Islet of Langerhans (tissue), 1 donor: ENCODE measurements at regions not wholly inside any gene's neighbourhood (a gene's known extent, or its start where the extent isn't known, plus 50 kb on each side); places are given as distances from the start of the nearest gene placed in this dataset.

Experiments used
- FAIRE-seq: peaks from one replicate; lab custom pipeline; 2011; peaks lifted over from hg19 to GRCh38; lab: Jason Lieb, UNC

DNA sequence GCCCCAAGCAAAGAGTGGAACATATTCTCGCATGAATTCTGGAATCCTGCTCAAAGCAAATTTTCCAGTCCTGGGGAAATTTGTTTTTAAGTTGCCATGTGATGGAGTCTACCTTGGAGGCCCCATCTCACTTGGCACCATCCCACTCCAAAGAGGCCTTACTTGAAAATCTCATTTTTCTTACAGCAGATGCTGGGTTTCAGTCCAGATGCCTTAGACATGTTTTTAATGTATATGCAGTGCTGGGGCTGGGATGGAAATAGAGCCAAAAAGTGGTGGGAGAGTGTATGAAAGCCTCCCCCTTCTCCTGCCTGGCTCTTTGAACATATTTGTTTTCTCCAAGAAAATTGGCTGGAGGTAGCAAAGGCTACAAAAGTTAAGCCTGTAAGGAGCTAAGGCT is 493.7 kb downstream of the ENC1 start:
- no peak for FAIRE-seq

DNA sequence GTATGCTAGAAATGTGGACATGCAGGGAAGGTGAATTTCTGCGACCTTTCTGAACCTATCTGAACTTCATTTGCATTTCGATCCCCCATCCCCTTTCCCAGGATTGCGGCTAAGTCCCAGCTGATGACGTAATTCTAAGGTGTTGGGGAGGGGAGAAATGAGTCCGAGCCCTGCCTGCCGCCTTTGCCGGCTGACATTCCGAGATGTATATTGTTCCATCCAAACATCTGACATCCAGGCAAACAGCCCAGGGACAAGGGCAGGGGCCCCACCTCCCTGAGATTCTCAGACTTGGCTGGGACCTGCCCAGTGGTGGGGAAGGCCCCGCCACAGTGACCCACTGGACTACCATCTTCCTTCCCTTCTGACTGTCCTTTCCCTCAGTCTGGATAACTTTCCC is 494.6 kb downstream of the ENC1 start:
- no peak for FAIRE-seq

DNA sequence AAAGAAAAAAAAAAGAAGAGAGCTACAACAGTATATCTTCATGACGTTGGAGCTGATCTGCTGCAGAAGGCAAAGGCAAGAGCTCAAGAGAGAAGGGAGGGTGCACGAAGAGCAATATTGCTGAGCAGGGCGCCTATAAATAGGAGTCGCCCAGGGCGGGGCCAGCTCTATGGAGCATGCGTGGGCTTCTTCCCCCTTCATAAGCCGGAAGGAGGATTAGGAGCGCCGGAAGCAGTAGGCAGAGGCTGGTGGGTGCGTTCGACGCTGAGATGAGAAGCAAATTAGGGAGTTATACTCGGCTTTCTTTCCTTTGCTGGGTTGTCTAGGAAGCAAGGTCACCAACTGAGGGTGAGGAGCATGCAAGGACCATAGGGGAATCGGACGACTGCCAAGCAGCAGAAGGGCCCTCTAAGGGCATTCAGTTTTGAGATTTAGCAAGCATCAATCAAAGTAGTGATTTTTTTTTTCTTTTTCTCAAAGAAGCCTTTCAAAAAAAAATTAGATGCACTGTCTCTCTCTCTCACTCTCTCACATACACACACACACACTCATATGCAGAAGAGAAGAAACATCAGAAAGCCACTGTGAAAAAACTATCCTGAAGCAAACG is 496.7 kb downstream of the ENC1 start:
- FAIRE-seq = no peak

DNA sequence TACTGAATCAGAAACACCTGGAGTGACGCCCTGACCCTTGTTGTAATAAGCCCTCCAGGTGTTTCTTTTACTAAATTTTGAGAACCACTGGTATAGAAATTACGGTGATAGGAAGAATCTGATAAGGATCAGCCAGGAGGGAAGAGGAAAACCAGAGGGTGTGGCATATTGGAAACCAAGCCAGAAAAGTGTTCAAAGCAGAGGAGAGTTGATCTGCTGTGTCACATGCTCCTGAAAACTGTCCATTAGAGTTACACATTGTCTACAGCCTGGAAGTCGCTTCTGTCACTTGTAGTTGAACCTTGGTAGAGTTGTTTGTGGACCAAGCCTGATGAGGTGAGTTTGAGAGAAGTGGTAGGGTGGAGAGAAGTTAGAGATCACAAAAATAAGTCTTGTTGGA is 497.4 kb downstream of the ENC1 start:
- FAIRE-seq = no peak

DNA sequence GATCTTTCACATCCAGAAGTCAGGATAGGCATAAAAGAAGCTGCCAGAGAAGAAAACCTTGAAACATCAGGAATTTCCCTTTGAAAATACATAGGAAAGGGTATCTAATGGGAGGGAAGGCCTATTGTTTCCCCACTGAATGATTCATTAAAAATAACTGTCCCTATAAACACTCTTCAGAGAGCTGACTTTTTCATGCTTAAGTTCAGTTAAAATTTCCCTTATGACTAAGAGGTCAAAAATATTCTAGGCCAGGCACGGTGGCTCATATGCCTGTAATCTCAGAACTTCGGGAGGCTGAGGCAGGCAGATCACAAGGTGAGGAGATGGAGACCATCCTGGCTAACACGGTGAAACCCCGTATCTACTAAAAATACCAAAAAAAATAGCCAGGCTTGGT is 499.5 kb downstream of the ENC1 start:
- no peak for FAIRE-seq

DNA sequence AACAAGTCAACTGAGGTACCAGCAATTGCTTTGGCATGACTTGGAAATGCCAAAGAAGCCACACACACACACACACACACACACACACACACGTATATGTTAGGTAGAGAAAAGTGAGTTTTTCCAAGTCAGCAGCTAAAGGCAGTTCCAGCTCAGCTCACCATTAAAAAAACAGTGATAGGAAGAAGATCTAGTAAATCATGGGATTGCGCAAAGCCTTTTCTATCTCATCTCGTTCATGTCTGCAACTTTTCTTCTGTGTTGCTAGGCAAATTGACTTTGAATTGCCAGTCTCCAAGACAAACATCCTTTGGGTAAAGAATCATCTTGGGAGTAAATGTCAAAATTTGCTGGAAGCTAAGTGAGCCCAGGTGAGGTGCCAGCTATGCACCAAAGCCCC is 500.1 kb downstream of the ENC1 start:
- FAIRE-seq = no peak

DNA sequence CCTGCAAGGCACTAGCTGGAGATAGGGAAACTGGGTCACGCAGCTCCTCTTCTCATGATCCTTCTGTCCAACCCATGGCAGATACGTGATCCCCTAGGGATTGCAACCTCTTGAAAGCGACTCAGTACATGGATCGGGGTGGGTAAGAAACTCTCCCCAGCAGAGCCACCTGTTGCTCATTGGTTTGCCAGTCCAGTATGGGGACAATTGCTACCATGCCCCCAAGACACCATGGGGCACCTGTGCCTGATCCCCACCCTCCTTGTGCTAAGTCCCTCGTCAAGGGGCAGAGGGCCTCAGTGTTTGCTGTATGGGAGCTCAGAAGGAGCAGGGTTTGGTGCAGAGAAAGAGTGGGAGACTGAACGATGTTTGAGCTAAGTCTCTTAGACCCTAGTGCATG is 500.9 kb downstream of the ENC1 start:
- FAIRE-seq = no peak

DNA sequence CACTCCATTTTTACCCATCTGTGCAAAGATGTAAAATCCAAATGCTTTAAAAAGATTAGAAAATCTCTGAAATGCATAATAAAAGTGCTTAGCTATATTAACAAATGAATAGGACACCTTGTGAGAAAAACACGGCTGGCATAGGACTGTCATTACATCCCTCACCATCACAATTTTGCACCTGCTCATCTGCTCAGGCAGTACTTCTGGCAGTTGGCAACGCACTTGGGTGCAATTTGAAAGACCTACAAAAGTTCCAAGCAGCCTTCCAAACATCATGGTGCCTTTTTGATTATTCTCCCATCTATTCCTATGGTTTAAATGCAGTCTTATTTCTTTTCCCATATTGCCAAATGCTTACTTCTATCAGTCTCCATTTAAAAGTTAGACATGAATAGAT is 501.8 kb downstream of the ENC1 start:
- FAIRE-seq = no peak

DNA sequence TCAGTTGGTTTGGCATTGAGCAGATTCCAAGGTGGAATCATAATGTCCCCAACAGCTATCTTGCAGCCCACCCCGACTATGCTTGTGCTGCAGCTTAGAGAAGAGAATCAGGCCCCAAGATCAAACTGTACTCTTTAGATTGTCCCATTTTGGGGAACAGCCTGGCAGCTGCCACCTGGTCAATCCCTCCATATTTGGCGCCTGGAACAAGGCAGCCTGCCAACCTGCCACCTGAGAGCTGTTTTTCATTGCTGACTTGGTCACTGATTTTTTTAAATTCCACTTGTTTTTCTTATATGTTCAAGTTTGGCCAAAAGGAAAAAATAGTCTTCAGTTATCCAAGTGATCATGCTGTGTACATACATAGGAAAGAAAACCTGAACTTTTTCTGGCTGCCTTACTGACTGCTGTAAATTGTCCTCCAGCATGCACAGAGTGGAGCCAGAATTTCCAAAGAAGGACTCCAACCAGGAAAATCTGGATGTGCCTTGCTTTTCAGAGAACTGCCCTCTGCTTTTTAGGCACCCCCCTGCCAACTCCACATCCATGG is 504.2 kb downstream of the ENC1 start:
- FAIRE-seq = no peak

DNA sequence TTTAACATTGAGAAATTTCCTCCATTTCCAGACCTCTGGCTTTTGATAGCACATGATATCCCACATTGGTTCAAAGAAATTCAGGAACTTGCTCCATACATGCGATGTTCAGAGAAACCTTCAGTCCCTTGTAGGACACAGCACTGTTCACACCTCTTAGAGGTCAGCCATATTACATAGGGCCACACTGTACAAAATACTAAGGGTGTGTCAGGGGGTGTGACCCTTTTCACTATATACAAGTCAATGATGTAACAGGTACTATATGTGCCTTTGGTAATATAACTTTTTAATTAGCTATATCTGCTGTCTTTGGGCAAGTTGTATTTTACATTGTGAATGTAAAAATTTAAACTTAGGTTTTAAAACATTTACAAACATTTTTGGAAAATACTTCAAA is 505.5 kb downstream of the ENC1 start:
- no peak for FAIRE-seq

DNA sequence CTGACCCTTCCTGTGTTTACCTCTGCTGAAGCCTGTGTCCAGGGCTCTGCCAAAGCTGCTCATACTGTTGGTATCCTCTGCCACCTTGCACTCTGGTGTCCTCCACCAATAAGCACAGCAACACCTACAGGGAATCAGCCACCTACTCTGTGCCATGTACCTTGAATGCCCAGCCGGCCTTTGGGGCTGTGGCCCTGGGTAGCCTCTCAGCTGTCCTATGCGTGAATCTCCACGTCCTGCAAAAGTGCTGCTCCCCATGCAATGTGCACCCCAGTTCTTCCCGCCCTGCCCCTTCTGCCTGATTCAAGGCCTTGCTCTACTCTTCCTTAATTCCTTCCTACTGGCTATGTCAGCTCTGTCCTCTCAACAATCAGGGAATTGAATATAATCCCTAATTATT is 506.5 kb downstream of the ARHGEF28 start:
- no peak for FAIRE-seq

DNA sequence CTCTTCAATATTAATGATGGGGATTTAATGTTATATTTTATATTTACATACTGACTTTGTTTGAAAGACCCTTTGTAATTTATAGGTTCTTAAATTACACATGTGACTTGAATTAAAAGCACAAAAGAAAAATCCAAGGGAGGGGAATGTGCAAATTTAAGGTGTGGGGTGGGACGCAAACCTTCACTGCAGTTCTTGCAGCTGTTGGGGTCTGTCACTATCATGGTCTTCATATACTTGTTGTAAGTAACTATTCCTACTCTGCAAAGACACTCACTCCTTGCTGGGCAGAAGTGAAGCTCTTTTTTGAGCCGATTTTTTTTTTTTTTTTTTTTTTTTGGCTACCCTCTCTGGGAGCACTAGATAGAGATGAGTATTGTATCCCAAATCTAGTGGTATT is 505.3 kb downstream of the ARHGEF28 start:
- FAIRE-seq = no peak

DNA sequence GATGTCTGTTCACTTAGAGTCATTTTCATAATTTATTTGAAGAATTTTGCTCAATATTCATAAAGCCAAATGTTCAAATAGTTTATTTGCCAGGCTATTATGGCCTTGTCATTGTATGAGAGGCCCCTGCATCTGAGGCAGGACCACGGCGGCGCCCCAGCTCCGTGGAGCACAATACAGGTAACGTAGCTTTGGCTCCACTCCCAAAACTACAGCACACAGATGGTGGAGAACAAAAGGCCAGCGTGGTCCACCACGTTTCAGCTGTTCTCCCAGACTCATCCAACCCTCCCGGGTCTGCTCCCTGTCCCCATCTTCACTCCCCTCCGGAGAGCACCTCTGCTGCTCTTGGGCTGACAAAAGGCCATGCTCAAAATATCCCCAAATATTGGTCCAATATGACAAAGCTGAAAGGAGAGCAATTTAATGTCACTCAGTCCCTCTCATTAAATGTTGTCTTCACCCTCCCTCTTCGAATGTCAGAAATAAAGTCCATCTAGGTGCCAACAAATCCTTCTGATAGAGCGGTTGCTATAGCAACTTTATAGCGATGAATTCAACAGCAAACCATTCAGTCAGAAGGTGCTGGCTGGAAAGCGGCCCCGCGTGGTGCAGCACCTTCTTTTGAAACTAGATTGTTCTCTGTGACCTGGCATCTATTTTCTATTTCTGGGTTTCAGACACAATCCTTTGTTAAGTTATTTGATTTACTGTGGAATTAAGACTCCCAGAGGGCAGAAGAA is 504.3 kb downstream of the ARHGEF28 start:
- no peak for FAIRE-seq

DNA sequence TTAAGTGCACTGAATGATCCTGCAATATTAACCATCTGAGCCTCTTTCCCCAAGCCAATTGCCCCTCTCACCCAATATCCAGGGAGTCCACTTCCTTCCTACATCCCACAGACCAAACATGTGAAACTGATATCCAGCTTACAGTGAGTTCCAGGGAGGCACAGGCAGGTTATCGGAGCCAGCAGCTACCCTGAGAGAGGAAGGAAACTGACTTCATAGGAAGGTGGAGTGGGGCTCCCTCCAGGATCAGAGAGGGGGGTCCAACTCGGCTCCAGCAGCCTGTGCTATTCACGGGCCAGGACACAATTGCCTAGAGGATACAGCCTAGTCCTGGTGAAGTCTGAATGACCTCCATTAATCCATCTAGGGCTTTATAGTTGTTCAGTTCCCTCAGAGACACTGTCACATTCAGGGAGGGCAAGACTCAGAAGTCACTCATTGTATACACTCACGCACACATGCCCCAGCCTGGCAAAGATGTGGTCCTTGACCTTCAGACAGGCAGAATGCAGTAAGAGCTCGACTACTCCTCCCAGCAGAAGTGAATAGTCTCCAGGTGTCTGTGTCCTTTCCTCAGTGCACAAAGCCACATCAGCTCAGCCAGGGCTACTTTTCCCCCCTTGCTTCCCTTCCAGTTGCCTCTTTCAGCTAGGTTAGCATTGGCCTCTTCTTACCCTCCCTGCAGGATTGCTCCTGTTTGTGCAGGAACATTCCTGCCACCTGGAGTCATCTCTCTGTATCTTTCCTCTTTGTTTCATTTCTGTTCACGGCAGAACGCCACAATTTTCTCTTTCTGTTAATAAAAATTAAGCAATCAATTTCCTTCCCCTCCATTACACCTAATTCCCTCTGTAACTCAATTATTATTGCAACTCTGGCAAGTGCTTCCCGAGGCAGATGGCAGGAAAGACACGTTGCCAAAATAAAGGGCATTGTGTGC is 501.7 kb downstream of the ARHGEF28 start:
- FAIRE-seq = no peak

DNA sequence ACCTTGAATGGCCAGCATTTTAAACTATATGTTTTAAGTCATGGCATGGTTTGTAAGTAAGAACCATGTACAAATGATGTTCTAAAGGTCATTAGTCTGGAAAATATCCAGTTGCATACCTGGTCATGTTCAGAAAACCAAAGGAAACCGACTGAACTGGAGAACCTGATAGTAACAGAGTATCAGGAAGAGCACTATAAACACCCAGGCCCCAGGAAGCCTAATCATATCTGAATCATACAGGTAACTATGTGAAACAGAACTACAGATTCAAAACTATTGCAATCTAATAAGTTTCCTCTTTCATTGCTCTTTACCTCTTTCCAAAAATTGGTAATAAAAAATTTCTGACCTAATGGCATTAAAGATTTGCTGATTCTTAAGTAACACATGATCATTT is 500.3 kb downstream of the ARHGEF28 start:
- no peak for FAIRE-seq

DNA sequence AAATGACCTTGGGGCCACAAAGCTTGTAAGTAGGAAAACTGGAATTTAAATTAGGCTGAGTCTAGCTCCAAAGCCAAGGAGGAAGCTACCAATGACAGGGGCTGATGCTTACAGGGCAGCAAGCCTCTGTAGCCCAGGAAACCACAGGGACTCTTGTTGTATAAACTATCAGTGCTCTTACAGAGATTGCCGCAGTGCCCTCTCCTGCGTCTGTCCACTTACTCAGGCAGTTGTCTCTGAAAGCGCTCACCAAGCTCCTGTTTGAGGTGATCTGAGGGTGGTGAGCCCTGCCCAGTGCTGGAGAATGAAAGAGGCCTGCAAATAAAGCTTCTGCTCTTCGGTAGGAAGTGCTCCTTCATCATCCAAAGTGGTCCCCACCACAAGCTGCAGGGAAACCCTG is 498.8 kb downstream of the ARHGEF28 start:
- FAIRE-seq = no peak

DNA sequence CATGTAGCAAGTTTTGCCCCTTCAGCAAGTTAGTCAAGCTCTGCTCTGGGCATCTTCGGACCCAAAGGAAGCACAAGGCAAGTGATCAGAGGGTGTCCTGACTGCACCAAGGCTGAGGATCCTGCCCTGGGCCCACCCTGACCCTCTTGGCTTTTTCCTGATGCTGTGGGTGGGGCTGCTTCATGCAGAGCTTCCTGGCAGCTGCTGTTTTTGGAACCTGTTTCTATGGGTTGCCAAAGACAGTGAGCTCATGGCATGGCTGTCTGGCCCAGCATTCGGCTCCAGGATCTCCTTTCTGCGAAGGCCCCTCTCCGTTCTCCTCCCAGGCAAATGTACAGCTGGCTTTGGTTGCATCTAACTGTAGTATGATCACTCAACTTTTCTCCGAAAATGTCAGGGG is 497.9 kb downstream of the ARHGEF28 start:
- FAIRE-seq = no peak

DNA sequence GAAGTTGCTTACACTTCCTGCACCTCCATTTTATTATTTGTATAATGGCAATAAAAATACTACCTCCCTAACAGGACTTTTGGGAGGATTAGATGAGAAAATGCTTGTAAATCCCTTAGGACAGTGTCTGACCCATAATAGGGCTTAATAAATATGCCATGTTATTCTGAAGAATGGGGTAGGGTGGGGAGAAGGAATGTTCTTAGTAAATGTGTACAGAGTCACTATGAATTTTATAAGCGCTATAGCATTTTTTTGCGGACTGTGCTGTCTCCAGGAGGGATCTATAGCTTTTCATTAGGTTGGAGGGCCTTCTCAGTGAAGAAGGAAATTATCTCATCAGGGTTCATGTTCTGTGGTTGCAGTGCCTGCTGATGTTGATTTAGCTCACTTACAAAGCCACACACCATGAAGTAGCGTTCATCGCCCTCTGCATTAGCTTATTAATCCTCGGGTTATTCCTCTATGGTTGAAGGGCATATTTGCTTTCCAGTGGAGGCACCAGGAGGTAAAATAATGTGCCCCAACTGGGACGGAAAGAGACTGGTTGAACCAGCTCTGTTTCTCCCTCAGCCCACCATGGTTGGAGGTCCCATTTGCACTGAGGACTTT is 497.1 kb downstream of the ARHGEF28 start:
- FAIRE-seq = no peak

DNA sequence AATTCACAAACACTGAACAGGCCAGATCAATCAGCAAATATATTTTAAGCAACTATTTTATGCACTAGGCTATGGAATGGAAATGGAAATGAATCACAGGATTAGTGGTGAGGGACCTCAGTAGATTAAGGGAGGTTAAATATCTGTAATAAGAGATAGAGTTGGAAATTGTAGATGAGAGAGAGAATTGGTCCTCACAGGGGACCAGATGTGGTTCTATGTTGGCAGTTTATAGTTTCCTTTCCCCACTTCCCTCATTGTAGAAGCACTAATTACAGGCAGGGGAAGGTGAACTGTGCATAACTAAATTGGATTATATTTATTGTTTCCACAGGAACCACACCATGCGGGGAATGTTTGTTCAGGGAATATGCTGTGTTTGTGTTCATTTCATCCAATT is 496.2 kb downstream of the ARHGEF28 start:
- FAIRE-seq = no peak

DNA sequence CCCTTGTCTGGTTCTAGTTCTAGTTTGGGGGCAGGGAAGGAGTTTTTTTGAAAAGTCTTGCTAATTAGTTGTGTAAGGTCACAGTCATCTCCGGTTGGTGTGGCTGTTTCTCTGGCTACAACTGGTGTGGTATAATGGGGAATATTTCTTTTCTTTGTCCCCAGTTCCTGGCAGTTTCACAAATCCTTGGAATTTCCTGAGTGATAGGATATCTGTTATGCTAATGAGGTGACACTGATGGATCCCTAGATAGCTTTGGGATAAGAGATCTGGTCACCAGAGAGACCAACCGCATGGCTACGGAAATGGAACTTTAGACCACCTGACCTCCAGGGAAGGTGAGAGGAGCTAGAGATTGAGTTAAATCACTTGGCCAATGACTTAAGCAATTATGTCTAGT is 494.6 kb downstream of the ARHGEF28 start:
- no peak for FAIRE-seq

DNA sequence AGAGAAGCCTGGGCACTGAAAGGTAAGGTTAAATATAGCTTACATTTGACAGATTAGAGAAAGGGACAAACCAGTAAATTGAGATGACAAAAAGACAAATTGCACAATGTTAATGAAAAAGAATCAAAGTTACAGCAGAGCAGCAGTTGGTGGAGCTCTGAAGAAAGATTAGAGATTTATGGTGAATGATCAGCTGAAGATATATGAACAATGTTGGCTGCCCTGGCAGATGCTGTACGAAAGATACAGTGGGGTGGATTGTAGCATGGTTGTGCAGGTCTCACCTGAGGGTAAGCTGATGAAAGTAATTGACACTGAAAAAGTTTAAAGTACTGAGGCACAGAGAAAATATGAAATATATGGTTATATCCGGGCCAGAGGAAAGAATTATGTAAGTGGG is 492.1 kb downstream of the ARHGEF28 start:
- FAIRE-seq = no peak

DNA sequence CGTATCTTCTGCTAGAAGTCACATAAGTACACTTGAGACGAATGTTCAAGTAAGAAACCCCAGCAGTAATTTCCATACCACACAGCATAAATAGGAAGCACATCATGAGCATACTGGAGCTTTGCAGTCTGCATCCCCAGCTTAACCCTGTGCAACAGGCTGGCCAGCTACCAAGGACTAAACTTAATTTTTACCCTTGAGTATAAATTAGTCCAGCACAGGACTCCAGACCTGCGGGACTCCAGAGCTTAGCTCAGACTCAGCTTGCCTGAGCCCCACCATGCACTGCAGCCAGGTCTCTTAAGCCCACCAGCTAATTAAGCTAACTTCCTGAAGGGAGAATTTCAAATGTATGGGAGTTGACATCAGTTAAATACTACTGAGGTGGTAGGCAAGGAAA is 491.0 kb downstream of the ARHGEF28 start:
- no peak for FAIRE-seq

DNA sequence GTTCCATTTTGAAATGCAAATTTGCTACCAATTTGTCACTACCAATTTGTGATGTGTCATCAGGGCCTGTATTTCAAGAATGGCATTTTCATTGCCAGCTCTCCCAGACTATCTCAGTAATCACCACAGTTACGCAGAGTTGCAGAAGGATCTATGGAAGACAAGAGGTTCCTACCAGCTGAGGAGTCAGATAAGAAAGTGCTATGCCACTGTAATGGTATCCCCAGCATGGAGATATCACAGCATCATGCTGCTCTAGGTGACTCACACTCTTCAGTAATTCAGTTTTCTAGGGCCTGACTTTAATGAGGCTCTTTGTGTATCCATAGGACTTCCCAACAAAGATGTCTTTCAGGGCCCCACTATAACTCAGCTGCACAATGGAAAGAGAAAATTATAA is 490.3 kb downstream of the ARHGEF28 start:
- no peak for FAIRE-seq
